HepG2 (cell line): ENCODE measurements at regions not wholly inside any gene's neighbourhood (a gene's known extent, or its start where the extent isn't known, plus 50 kb on each side); places are given as distances from the start of the nearest gene placed in this dataset.

Experiments used
- ATAC-seq: fragments of 200-7000 bp; cut with Tn5 transposase; 3 replicates; pipeline ENCODE4 v1.9.1; 2020; ENCODE audit warnings: mild to moderate bottlenecking, moderate library complexity
- BruUV-seq: library from RNA; stranded (reverse); fragments of 400-500 nt; replicated peaks from 2 replicates; lab custom pipeline; 2021; lab: Mats Ljungman, UMichigan
- CTCF ChIA-PET: fragments of 300-600 bp; formaldehyde crosslinking; extraction: SDS; loops from one replicate; lab custom pipeline; 2021; ENCODE audit warnings: low total read pairs, inconsistent platforms, low intra/inter-chr PET ratio; lab: Yijun Ruan, JAX
- POLR2A ChIA-PET: fragments of 350-600 bp; sonication (Branson Sonifier 250); formaldehyde crosslinking; loops from one replicate; lab custom pipeline; 2020; ENCODE audit warnings: antibody characterized with exemption, inconsistent platforms; lab: Yijun Ruan, JAX
- DNase-seq: peaks from one replicate; pipeline ENCODE4 v3.0.0-alpha.2; 2015; ENCODE audit warnings: low spot score
- FAIRE-seq: peaks from 3 replicates; lab custom pipeline; 2011; peaks lifted over from hg19 to GRCh38; lab: Jason Lieb, UNC
- H2AFZ ChIP-seq: one replicate; pipeline ENCODE4 v1.6.1; 2011; ENCODE audit warnings: low read length, inconsistent platforms
- H3K27ac ChIP-seq: fragments of 300-600 bp; 3 replicates; pipeline ENCODE4 v1.8.0; 2011; ENCODE audit warnings: mixed run types, mild to moderate bottlenecking, mixed read lengths, low read length, inconsistent platforms; ENCODE audit not compliant: insufficient read depth; ENCODE audit errors: extremely low read length
- H3K27me3 ChIP-seq, 2 experiments: fragments of 200-600 bp in 1 of 2; 2 replicates in 1 of 2; 3 replicates in 1 of 2; pipeline versions ENCODE4 v1.6.0 to v1.8.0; 2011; ENCODE audit warnings: low read length in 2 of 2, mild to moderate bottlenecking in 2 of 2, moderate library complexity in 2 of 2, inconsistent platforms in 1 of 2; ENCODE audit not compliant: insufficient read depth in 2 of 2, control insufficient read depth in 1 of 2
- H3K36me3 ChIP-seq, 2 experiments: fragments of 200-600 bp in 1 of 2; replicated peaks in 1 of 2; 2 replicates in 1 of 2; 3 replicates in 1 of 2; pipeline versions ENCODE4 v1.5.1 to v1.8.0; 2011; ENCODE audit warnings: low read length in 2 of 2, inconsistent platforms in 1 of 2; ENCODE audit not compliant: insufficient read depth in 2 of 2, control insufficient read depth in 1 of 2
- H3K4me1 ChIP-seq: 2 replicates; pipeline ENCODE4 v1.5.1; 2012; ENCODE audit warnings: low read length, inconsistent platforms; ENCODE audit not compliant: insufficient read depth
- H3K4me2 ChIP-seq: 2 replicates; pipeline ENCODE4 v1.6.0; 2011; ENCODE audit warnings: low read depth, low read length, inconsistent platforms
- H3K4me3 ChIP-seq, 3 experiments: fragments of 200-600 bp in 1 of 3; sonication (generic), shearing (Covaris generic) in 1 of 3; replicated peaks in 1 of 3; 2 replicates each; pipeline ENCODE4 v1.5.1; 2011 to 2016; ENCODE audit warnings: low read length in 3 of 3, inconsistent platforms in 2 of 3, low read depth in 2 of 3, mild to moderate bottlenecking in 2 of 3, control low read depth in 1 of 3, mixed read lengths in 1 of 3; ENCODE audit not compliant: insufficient read depth in 1 of 3
- H3K79me2 ChIP-seq: one replicate; pipeline ENCODE4 v1.6.1; 2011; ENCODE audit warnings: low read length, inconsistent platforms; ENCODE audit not compliant: insufficient read depth
- H3K9ac ChIP-seq: 2 replicates; pipeline ENCODE4 v1.6.0; 2011; ENCODE audit warnings: mild to moderate bottlenecking, low read depth, low read length, inconsistent platforms; ENCODE audit not compliant: insufficient read depth
- H3K9me3 ChIP-seq: 2 replicates; pipeline ENCODE4 v1.5.1; 2012; ENCODE audit warnings: mild to moderate bottlenecking, low read length
- H4K20me1 ChIP-seq: 2 replicates; pipeline ENCODE4 v1.6.0; 2011; ENCODE audit warnings: inconsistent platforms, mild to moderate bottlenecking, low read length, moderate library complexity; ENCODE audit not compliant: insufficient read depth
- GMEB2 ChIP-seq: IDR thresholded peaks from 2 replicates; pipeline ENCODE4 v1.6.1; 2016; ENCODE audit warnings: missing biosample characterization, missing genetic modification reagents, low read depth
- GTF3A ChIP-seq: sonication (generic); formaldehyde crosslinking; conservative IDR thresholded peaks from 2 replicates; pipeline ENCODE4 v1.4.0; 2020; ENCODE audit warnings: mild to moderate bottlenecking, missing genetic modification reagents
- MNT ChIP-seq: fragments of 450-650 bp; IDR thresholded peaks from 2 replicates; pipeline ENCODE4 v1.6.1; 2016
- NAIF1 ChIP-seq: sonication (generic); formaldehyde crosslinking; IDR thresholded peaks from 2 replicates; pipeline ENCODE4 v1.5.0; 2020; ENCODE audit warnings: mild to moderate bottlenecking, missing genetic modification reagents, borderline replicate concordance
- NR2F6 ChIP-seq, 2 experiments: IDR thresholded peaks; 2 replicates each; pipeline ENCODE4 v1.6.1; 2016; ENCODE audit warnings: antibody characterized with exemption in 1 of 2, mild to moderate bottlenecking in 1 of 2
- PAX8 ChIP-seq: sonication (generic); formaldehyde crosslinking; IDR thresholded peaks from 2 replicates; pipeline ENCODE4 v1.8.0; 2022; ENCODE audit warnings: mild to moderate bottlenecking, missing genetic modification reagents, borderline replicate concordance
- SPEN ChIP-seq: sonication (generic); formaldehyde crosslinking; IDR thresholded peaks from 2 replicates; pipeline ENCODE4 v1.5.1; 2020; ENCODE audit warnings: low read depth, mild to moderate bottlenecking, missing genetic modification reagents
- XBP1 ChIP-seq: sonication (generic); formaldehyde crosslinking; IDR thresholded peaks from 2 replicates; pipeline ENCODE4 v1.5.0; 2020; ENCODE audit warnings: missing genetic modification reagents
- ZNF382 ChIP-seq: sonication (generic); formaldehyde crosslinking; IDR thresholded peaks from 2 replicates; pipeline ENCODE4 v1.5.0; 2020; ENCODE audit warnings: missing genetic modification reagents, mild to moderate bottlenecking, borderline replicate concordance
- ZNF550 ChIP-seq: sonication (generic); formaldehyde crosslinking; IDR thresholded peaks from 2 replicates; pipeline ENCODE4 v1.4.0; 2020; ENCODE audit warnings: mild to moderate bottlenecking, missing genetic modification reagents, borderline replicate concordance
- ZNF589 ChIP-seq: sonication (generic); formaldehyde crosslinking; conservative IDR thresholded peaks from 2 replicates; pipeline ENCODE4 v1.8.0; 2022; ENCODE audit warnings: mild to moderate bottlenecking, moderate library complexity, missing genetic modification reagents
- ZNF639 ChIP-seq: conservative IDR thresholded peaks from 2 replicates; pipeline ENCODE4 v1.6.1; 2018; ENCODE audit warnings: missing genetic modification reagents
- ZNF749 ChIP-seq: sonication (generic); formaldehyde crosslinking; IDR thresholded peaks from 2 replicates; pipeline ENCODE4 v1.8.0; 2022; ENCODE audit warnings: mild to moderate bottlenecking, missing genetic modification reagents, moderate library complexity, borderline replicate concordance
- WGBS: methylation state at CpG from one replicate; pipeline ENCODE4 v1.1.6; 2017; ENCODE audit warnings: low lambda C conversion rate; 5-methylcytosine and 5-hydroxymethylcytosine counted together
- in situ Hi-C: cut with HindIII; loops from 2 replicates; pipeline ENCODE4 v1.10.0; 2017; ENCODE audit warnings: low pct_unique_long_range_greater_than_20kb; ENCODE audit not compliant: extremely low pct_ligation_motif_present
- intact Hi-C: fragments of 100-400 bp; cut with micrococcal nuclease; formaldehyde crosslinking; loops from one replicate; pipeline ENCODE4 v1.10.0; 2022; ENCODE audit not compliant: unreplicated experiment

GRCh38 chr10:2871673-2872219, 195.6 kb upstream of the PFKP start (continued):
- TF ChIP-seq MNT = peak; percentile 92

- Histone ChIP-seq H3K27ac (no peak overlapping the region), H3K9me3 (no peaks in the 10 kb centered on the region), H3K4me3 (no peak overlapping the region), H4K20me1 (no peaks in the 10 kb centered on the region), H3K9ac (no peak overlapping the region), H3K4me2 (no peak overlapping the region), H3K4me1 (no peaks in the 10 kb centered on the region), H3K27me3 (peaks cover 1 to 12% of the 10 kb centered on the region in 2 experiments; a peak in 3 of 5 replicates), H2AFZ (no peak overlapping the region), H3K36me3 (no peaks in the 10 kb centered on the region), H3K79me2 (no peaks in the 10 kb centered on the region)
- intact Hi-C loops = no loop called here
- FAIRE-seq (no peak), ATAC-seq (no peak), DNase-seq (no peak)
- in situ Hi-C loops = no loop called here
- no TSS peak for BruUV-seq
- CTCF ChIA-PET = no interaction called here
- 12% methylated on average over 4 of the region's 4 CpGs for WGBS
- POLR2A ChIA-PET = no interaction called here
- no peak for TF ChIP-seq XBP1 (CRISPR knock-in tag)
- no peak for TF ChIP-seq ZNF589 (CRISPR knock-in tag)
- TF ChIP-seq NR2F6 (IDR thresholded peaks at IDR 0.05) = no peak
- TF ChIP-seq NR2F6 (CRISPR knock-in tag; IDR thresholded peaks at IDR 0.05) = no peak
- TF ChIP-seq NAIF1 (CRISPR knock-in tag) = no peak
- TF ChIP-seq ZNF639 (CRISPR knock-in tag) = no peak
- no peak for TF ChIP-seq ZNF550 (CRISPR knock-in tag)
- no peak for TF ChIP-seq SPEN
- no peak for TF ChIP-seq GMEB2
- no peak for TF ChIP-seq ZNF749 (CRISPR knock-in tag)
- TF ChIP-seq PAX8 (CRISPR knock-in tag) = no peak
- TF ChIP-seq ZNF382 (CRISPR knock-in tag) = no peak
- no peak for TF ChIP-seq GTF3A (CRISPR knock-in tag)
Measured at GRCh38 chr10:2870654-2871053, 196.7 kb upstream of the PFKP start.
